NK-92 treated with Interleukin-12 subunit alpha and Interleukin-12 subunit beta, amount 100 ng/mL, for 24 hours (cell line): ENCODE measurements at regions not wholly inside any gene's neighbourhood (a gene's known extent, or its start where the extent isn't known, plus 50 kb on each side); places are given as distances from the start of the nearest gene placed in this dataset.

Experiments
- DNase-seq: peaks from one replicate; lab custom pipeline; 2025; lab: John Stamatoyannopoulos, UW

- DNase-seq, result no peak
Observed at GRCh38 chr16:79713609-79714309, 113.2 kb upstream of the MAF start.

GRCh38 chr16:79712276-79712675 lies 111.7 kb upstream of the MAF start:
- no peak for DNase-seq

DNA sequence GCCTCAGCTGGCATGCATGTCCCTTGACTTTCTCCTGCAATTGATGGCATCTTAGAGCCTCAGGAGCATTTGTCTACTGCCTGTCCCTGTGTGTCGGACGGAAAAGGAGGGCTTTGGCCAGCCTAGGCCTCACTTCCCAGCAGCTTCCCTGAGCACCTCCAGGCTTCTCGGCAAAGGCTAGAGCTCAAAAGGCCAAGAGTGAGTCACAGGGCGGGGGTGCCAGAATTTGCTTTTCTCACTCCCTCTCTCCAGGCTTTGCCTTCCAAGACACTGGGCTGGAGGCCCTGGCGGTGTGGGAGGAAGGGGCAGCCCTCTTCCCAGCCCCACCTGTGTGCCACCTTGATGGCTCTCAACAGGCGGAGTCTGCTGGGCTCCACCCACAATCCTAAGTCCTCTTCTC lies 107.3 kb upstream of the MAF start:
- no peak for DNase-seq

- no peak for DNase-seq
Observed at GRCh38 chr16:79703066-79703465, 102.5 kb upstream of the MAF start.

GRCh38 chr16:79698341-79698753 lies 97.8 kb upstream of the MAF start:
- DNase-seq, result no peak

DNA sequence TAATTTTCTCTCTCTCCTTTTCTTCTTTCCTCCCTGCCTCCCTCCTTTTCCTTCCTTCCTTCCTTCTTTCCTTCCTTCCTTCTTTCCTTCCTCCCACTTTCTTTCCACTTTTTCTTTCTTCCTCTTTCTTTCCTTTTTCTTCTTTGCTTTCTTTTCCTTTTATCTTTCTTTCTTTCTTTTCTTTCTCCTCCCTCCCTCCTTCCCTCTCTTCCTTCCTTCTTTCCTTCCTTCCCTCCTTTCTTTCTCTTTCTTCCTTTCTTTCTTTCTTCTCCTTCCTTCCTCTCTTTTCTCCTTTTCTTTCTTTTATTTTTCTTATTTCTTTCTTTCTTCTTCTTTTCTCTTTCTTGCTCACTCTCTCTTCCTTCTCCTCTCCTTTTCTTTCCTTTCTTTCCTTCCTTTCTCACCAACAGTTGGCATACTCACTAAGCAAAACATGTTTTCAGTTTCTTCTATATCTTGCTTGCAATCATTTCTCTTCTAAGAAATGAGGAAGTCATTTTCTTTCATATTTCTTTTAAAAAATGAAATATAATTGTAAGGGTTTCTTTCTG lies 97.1 kb upstream of the MAF start:
- DNase-seq, result no peak

- DNase-seq, result no peak
Observed at GRCh38 chr16:79691007-79691406, 90.5 kb upstream of the MAF start.

GRCh38 chr16:79690159-79690558 lies 89.6 kb upstream of the MAF start:
- DNase-seq, result no peak

DNA sequence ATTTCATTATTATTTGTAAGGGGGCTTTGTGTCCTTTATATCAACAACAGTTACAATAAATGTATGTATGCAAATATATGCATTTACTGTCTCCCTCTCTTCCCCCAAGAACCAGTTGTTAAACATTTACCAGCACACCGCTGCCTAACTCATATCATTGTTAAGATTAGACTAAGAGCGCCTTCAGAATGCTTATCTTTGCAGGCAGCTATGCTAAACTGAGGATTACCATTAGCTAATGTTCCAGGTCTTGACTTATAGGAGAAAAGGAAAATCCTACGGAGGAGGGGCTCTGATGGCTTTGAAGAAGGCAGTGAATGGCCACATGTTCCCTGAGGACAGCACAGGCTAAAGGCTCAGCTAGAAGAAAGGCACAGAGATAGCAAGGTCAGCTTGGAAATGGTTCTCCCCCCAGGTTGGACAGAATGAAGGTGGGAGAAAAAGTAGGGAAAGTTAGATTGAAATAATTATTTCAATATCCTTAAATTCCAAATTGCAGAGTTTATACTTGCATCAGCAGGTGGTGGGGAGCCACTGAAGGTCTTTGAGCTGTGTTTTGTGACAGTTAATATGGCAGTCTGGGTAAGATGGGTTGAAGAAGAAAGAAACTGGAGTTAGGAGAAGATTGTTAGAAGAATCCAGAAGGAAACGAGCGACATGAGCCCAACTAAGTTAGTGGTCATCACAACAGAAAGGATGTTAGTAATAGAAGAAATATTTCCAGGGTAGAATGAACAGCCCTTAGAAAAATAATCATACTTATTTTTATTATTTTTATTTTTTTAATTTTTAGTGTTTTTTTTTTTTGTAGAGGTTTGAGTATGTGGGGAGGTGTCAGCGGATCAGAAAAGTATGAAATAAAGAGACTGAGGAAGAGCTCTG lies 87.0 kb upstream of the MAF start:
- DNase-seq, result no peak

- DNase-seq, result no peak
Observed at GRCh38 chr16:79685871-79686270, 85.3 kb upstream of the MAF start.

- no peak for DNase-seq
Observed at GRCh38 chr16:79679334-79679733, 78.8 kb upstream of the MAF start.

GRCh38 chr16:79677799-79678530 lies 77.4 kb upstream of the MAF start:
- DNase-seq, result no peak

- no peak for DNase-seq
Observed at GRCh38 chr16:79673635-79674034, 73.1 kb upstream of the MAF start.

DNA sequence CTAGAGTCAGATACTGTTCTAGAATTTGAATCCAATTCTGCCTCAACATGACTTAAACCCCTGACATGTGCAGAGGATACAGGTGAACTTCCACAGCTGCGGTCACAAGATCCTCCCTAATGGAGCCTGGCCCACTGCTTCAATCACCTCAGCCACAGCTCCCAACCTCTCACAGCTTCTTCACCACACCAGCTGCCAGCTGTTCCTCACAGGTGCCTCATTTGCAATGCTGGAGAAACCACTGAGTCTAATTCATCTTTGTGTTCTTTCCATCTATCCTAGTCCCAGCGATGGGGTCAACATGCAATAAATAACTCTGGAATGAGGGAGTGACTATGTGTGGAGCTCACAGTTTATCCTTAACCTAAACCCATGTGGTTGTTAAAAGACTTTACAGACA lies 72.0 kb upstream of the MAF start:
- DNase-seq, result no peak

GRCh38 chr16:79668502-79668901 lies 68.0 kb upstream of the MAF start:
- no peak for DNase-seq

DNA sequence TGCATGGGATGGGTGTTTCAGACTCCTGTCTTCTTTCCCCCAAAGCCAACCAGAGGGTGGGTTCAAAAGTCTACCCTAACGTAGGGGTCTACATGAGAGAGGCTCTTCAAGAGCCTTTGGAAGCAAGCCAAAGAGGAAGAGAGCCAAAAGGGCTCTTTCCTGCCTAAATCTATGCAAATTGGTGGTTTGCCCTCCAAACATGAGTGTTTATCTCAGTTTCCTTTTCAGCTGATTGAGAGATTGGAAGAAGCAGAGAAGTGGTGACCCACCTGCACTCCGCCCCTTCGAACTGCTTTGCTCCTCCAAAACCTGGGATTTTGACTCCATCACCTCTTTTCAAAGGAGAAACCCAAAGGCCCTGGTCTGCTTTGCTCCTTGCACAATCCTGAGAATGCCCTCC lies 65.4 kb upstream of the MAF start:
- no peak for DNase-seq

DNA sequence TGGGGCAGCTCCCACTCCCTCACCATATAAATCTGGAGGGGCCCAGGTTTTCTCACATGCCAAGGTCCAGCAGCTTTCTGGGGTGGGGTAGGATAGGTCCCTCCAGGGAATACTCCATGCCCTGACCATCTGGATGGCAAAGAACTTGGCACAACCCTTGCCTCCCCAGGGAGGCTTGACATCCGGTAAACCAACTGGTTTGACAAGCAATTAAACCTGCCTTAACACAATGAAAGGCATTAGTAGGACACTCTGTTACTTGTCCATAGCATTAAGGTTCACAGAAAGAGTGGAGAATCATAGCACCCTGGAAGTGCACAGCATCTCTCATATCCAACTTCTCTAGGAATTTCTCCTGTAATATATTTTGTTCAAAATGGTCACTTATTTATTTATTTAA lies 63.9 kb upstream of the MAF start:
- DNase-seq, result no peak

- no peak for DNase-seq
Observed at GRCh38 chr16:79662669-79663313, 62.3 kb upstream of the MAF start.

- no peak for DNase-seq
Observed at GRCh38 chr16:79662122-79662521, 61.6 kb upstream of the MAF start.

DNA sequence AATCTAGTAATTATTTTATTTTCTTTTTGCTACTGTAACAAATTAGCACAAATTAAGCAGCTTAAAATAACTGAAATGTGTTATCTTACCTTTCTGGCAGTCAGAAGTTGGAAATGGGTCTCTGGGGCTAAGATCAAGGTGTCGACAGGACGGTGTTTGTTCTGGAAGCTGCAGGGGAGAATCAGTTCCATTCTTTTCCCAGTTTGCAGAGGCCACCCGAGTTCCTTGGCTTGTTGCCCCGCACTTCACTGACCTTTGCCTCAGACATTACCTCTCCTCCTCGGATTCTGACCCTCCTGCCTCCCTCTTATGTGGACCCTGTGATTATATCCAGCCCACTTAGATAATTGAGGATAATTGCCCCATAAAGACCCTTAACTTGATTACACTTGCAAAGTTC lies 61.0 kb upstream of the MAF start:
- no peak for DNase-seq

DNA sequence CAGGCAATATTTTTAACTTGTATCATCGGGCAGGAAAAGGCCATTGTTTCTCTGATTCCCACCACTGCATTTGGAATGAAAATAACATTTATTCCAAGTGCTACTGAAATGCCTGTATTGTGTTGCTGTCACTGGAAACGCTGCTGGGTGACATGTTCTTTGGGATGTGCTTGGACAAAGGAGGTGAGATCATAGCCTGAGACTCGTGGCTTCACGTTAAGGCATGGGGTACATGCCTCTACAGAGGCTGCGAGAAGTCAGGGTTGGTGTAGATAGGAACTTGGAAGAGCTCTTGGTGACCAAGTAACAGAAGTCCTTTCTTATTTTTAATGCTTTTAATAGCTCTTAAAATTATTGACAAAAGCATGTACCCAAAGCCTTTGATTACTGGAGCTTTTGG lies 58.8 kb upstream of the MAF start:
- no peak for DNase-seq
